Nephron progenitor cell (in vitro differentiated cells): ENCODE measurements at regions not wholly inside any gene's neighbourhood (a gene's known extent, or its start where the extent isn't known, plus 50 kb on each side); places are given as distances from the start of the nearest gene placed in this dataset.

ENCODE experiments used
- DNase-seq: peaks from one replicate; pipeline ENCODE4 v3.0.0; 2021
- H3K27ac Mint-ChIP-seq: 2 replicates; pipeline ENCODE4 v1.8.0; 2021; ENCODE audit warnings: mild to moderate bottlenecking, moderate library complexity, mixed read lengths
- H3K27me3 Mint-ChIP-seq: 2 replicates; pipeline ENCODE4 v1.8.0; 2021; ENCODE audit warnings: mild to moderate bottlenecking, low read depth, mixed read lengths; ENCODE audit not compliant: poor library complexity
- H3K36me3 Mint-ChIP-seq: 2 replicates; pipeline ENCODE4 v1.8.0; 2021; ENCODE audit warnings: low read depth, mixed read lengths
- H3K4me1 Mint-ChIP-seq: 2 replicates; pipeline ENCODE4 v1.8.0; 2021; ENCODE audit warnings: mixed read lengths
- H3K4me3 Mint-ChIP-seq: 2 replicates; pipeline ENCODE4 v1.8.0; 2021; ENCODE audit warnings: mild to moderate bottlenecking, moderate library complexity, mixed read lengths
- H3K9me3 Mint-ChIP-seq: 2 replicates; pipeline ENCODE4 v1.8.0; 2021; ENCODE audit warnings: mild to moderate bottlenecking, moderate library complexity, mixed read lengths
- CTCF ChIP-seq: fragments of 200-600 bp; sonication (generic); IDR thresholded peaks from 2 replicates; pipeline ENCODE4 v1.5.0; 2021; ENCODE audit warnings: antibody characterized with exemption

- Mint-ChIP-seq H3K36me3 (no peaks in the 10 kb centered on the region), H3K9me3 (no peaks in the 10 kb centered on the region), H3K4me1 (no peaks in the 10 kb centered on the region), H3K27me3 (peaks cover 6% of the 10 kb centered on the region), H3K27ac (no peak overlapping the region), H3K4me3 (no peak overlapping the region)
- DNase-seq: no peak
- no peak for TF ChIP-seq CTCF
Measured at GRCh38 chr1:68370101-68370915, 79.4 kb downstream of the RPE65 start.

- H3K4me3 Mint-ChIP-seq: no peak overlapping the region
- no peaks in the 10 kb centered on the region for H3K9me3 Mint-ChIP-seq
- H3K4me1 Mint-ChIP-seq: no peaks in the 10 kb centered on the region
Measured at GRCh38 chr1:68366572-68366971, 83.2 kb downstream of the RPE65 start.

GRCh38 chr1:68365709-68366382, 83.9 kb downstream of the RPE65 start:
- no peaks in the 10 kb centered on the region for H3K36me3 Mint-ChIP-seq
- H3K27me3 Mint-ChIP-seq: peaks cover 13% of the 10 kb centered on the region
- no peak overlapping the region for H3K27ac Mint-ChIP-seq
- no peaks in the 10 kb centered on the region for H3K9me3 Mint-ChIP-seq
- H3K4me3 Mint-ChIP-seq: no peak overlapping the region
- DNase-seq: no peak
- TF ChIP-seq CTCF: no peak
- H3K4me1 Mint-ChIP-seq: no peaks in the 10 kb centered on the region

More at GRCh38 chr1:68366572-68366971, 83.2 kb downstream of the RPE65 start:
- TF ChIP-seq CTCF: no peak
- no peak for DNase-seq
- Mint-ChIP-seq H3K27ac (no peak overlapping the region), H3K27me3 (peaks cover 11% of the 10 kb centered on the region), H3K36me3 (no peaks in the 10 kb centered on the region)

- peaks cover 13% of the 10 kb centered on the region for H3K27me3 Mint-ChIP-seq
Measured at GRCh38 chr1:68363339-68363738, 86.4 kb downstream of the RPE65 start.

GRCh38 chr1:68361346-68361910, 88.3 kb downstream of the RPE65 start:
- peaks cover 7% of the 10 kb centered on the region for H3K27me3 Mint-ChIP-seq
- TF ChIP-seq CTCF: no peak
- H3K9me3 Mint-ChIP-seq: no peaks in the 10 kb centered on the region
- no peak overlapping the region for H3K27ac Mint-ChIP-seq
- no peak for DNase-seq
- no peaks in the 10 kb centered on the region for H3K36me3 Mint-ChIP-seq
- no peak overlapping the region for H3K4me3 Mint-ChIP-seq
- H3K4me1 Mint-ChIP-seq: peaks cover 7% of the 10 kb centered on the region

More at GRCh38 chr1:68363339-68363738, 86.4 kb downstream of the RPE65 start:
- peaks cover 7% of the 10 kb centered on the region for H3K4me1 Mint-ChIP-seq
- H3K9me3 Mint-ChIP-seq: no peaks in the 10 kb centered on the region
- H3K4me3 Mint-ChIP-seq: no peak overlapping the region
- no peak for TF ChIP-seq CTCF
- H3K27ac Mint-ChIP-seq: peak overlapping the region; percentile 44
- no peak for DNase-seq
- H3K36me3 Mint-ChIP-seq: no peaks in the 10 kb centered on the region
